IMR-90 (cell line): ENCODE measurements at regions not wholly inside any gene's neighbourhood (a gene's known extent, or its start where the extent isn't known, plus 50 kb on each side); places are given as distances from the start of the nearest gene placed in this dataset.
"Not testable (repeated sequence)": the region's sequence is repeated elsewhere in the genome, so short reads cannot be mapped to it uniquely, and the experiment has no call there.

Source experiments
- ATAC-seq: fragments of 200-7000 bp; cut with Tn5 transposase; 2 replicates; pipeline ENCODE4 v1.9.1; 2020; ENCODE audit warnings: low read depth, mild to moderate bottlenecking, moderate library complexity
- BruUV-seq: library from RNA; stranded (reverse); fragments of 400-500 nt; replicated peaks from 2 replicates; lab custom pipeline; 2021; lab: Mats Ljungman, UMichigan
- CTCF ChIA-PET: fragments of 300-600 bp; formaldehyde crosslinking; extraction: SDS; loops from one replicate; lab custom pipeline; 2021; ENCODE audit warnings: antibody characterized with exemption; lab: Yijun Ruan, JAX
- POLR2A ChIA-PET: fragments of 300-600 bp; sonication (Branson Sonifier 250); formaldehyde crosslinking; loops from one replicate; lab custom pipeline; 2022; ENCODE audit warnings: antibody characterized with exemption; ENCODE audit not compliant: unreplicated experiment; lab: Charles Lee
- DNase-seq: peaks from one replicate; pipeline ENCODE4 v3.0.0; 2013
- H2AFZ ChIP-seq: replicated peaks from 2 replicates; pipeline ENCODE3; 2013; ENCODE audit warnings: low read length, mild to moderate bottlenecking; ENCODE audit not compliant: poor library complexity
- H2AK5ac ChIP-seq: 2 replicates; pipeline ENCODE4 v1.6.1; 2013; ENCODE audit warnings: low read depth, low read length, inconsistent platforms
- H2AK9ac ChIP-seq: replicated peaks from 2 replicates; pipeline ENCODE3; 2013; ENCODE audit warnings: mild to moderate bottlenecking, low read depth, low read length, moderate library complexity; ENCODE audit not compliant: poor library complexity
- H2BK120ac ChIP-seq: 2 replicates; pipeline ENCODE4 v1.6.1; 2013; ENCODE audit warnings: low read depth, low read length, inconsistent platforms
- H2BK15ac ChIP-seq: 3 replicates; pipeline ENCODE4 v1.6.1; 2013; ENCODE audit warnings: low read depth, low read length, inconsistent platforms
- H2BK20ac ChIP-seq: 2 replicates; pipeline ENCODE4 v1.6.1; 2013; ENCODE audit warnings: low read depth, mild to moderate bottlenecking, inconsistent platforms, low read length, moderate library complexity
- H2BK5ac ChIP-seq: 2 replicates; pipeline ENCODE4 v1.6.1; 2013; ENCODE audit warnings: mild to moderate bottlenecking, low read depth, low read length, inconsistent platforms; ENCODE audit not compliant: poor library complexity, severe bottlenecking
- H3K14ac ChIP-seq: replicated peaks from 2 replicates; pipeline ENCODE4 v1.6.1; 2013; ENCODE audit warnings: low read depth, low read length, inconsistent platforms
- H3K18ac ChIP-seq: 2 replicates; pipeline ENCODE4 v1.6.1; 2013; ENCODE audit warnings: low read depth, low read length, control low read depth
- H3K23ac ChIP-seq: 2 replicates; pipeline ENCODE4 v1.6.1; 2013; ENCODE audit warnings: low read depth, low read length, inconsistent platforms
- H3K27ac ChIP-seq: 2 replicates; pipeline ENCODE4 v1.5.1; 2013; ENCODE audit warnings: mild to moderate bottlenecking, control low read depth, low read length; ENCODE audit not compliant: insufficient read depth
- H3K27me3 ChIP-seq: 2 replicates; pipeline ENCODE4 v1.6.1; 2013; ENCODE audit warnings: low read length; ENCODE audit not compliant: control insufficient read depth, insufficient read depth
- H3K36me3 ChIP-seq: 2 replicates; pipeline ENCODE4 v1.6.1; 2013; ENCODE audit warnings: low read length, mixed read lengths; ENCODE audit not compliant: control insufficient read depth, insufficient read depth
- H3K4ac ChIP-seq: 2 replicates; pipeline ENCODE4 v1.6.1; 2013; ENCODE audit warnings: low read depth, low read length, inconsistent platforms
- H3K4me1 ChIP-seq: 2 replicates; pipeline ENCODE4 v1.6.1; 2013; ENCODE audit warnings: low read length, mixed read lengths; ENCODE audit not compliant: control insufficient read depth, insufficient read depth
- H3K4me2 ChIP-seq: 2 replicates; pipeline ENCODE4 v1.6.1; 2013; ENCODE audit warnings: low read depth, mild to moderate bottlenecking, control low read depth, low read length, moderate library complexity
- H3K4me3 ChIP-seq: 2 replicates; pipeline ENCODE4 v1.5.1; 2013; ENCODE audit warnings: low read depth, mild to moderate bottlenecking, control low read depth, low read length, moderate library complexity; ENCODE audit not compliant: insufficient read depth
- H3K56ac ChIP-seq: 2 replicates; pipeline ENCODE4 v1.6.1; 2013; ENCODE audit warnings: low read length, inconsistent platforms; ENCODE audit not compliant: insufficient read depth; ENCODE audit errors: extremely low read depth
- H3K79me1 ChIP-seq, 2 experiments: 2 replicates each; pipeline ENCODE4 v1.6.1; 2013; ENCODE audit warnings: low read length in 2 of 2, inconsistent platforms in 1 of 2, low read depth in 1 of 2
- H3K9ac ChIP-seq: 2 replicates; pipeline ENCODE4 v1.6.1; 2013; ENCODE audit warnings: low read depth, low read length, control low read depth
- H3K9me1 ChIP-seq: 2 replicates; pipeline ENCODE4 v1.6.1; 2013; ENCODE audit warnings: low read length, inconsistent platforms; ENCODE audit not compliant: insufficient read depth
- H3K9me3 ChIP-seq: 2 replicates; pipeline ENCODE4 v1.6.1; 2013; ENCODE audit warnings: low read length; ENCODE audit not compliant: control insufficient read depth, insufficient read depth
- H4K20me1 ChIP-seq: 2 replicates; pipeline ENCODE4 v1.6.1; 2013; ENCODE audit warnings: low read length, inconsistent platforms; ENCODE audit not compliant: insufficient read depth
- H4K5ac ChIP-seq: 2 replicates; pipeline ENCODE4 v1.6.1; 2013; ENCODE audit warnings: mild to moderate bottlenecking, low read depth, low read length, control low read depth
- H4K8ac ChIP-seq, 2 experiments: 2 replicates each; pipeline ENCODE4 v1.6.1; 2013; ENCODE audit warnings: low read depth in 2 of 2, low read length in 2 of 2, control low read depth in 1 of 2, inconsistent platforms in 1 of 2
- H4K91ac ChIP-seq: 2 replicates; pipeline ENCODE4 v1.6.1; 2013; ENCODE audit warnings: low read depth, low read length, inconsistent platforms; ENCODE audit not compliant: insufficient read depth
- WGBS, 2 experiments: methylation state at CpG; one replicate each; pipeline versions ENCODE4 v1.1.5 to v1.1.7; 2013; ENCODE audit warnings: missing lambda C conversion rate in 2 of 2; ENCODE audit not compliant: insufficient read length in 1 of 2; ENCODE audit errors: extremely low coverage in 2 of 2; 5-methylcytosine and 5-hydroxymethylcytosine counted together
- dilution Hi-C: fragments of 300-500 bp; cut with HindIII; formaldehyde crosslinking; loops from one replicate; pipeline ENCODE4 v1.14.3; 2018; ENCODE audit warnings: low sequenced_read_pairs; ENCODE audit not compliant: unreplicated experiment
- in situ Hi-C: fragments of 300-500 bp; cut with MboI; formaldehyde crosslinking; loops from 3 replicates; pipeline ENCODE4 v1.14.3; 2019; ENCODE audit warnings: low sequenced_read_pairs, inconsistent platforms, mixed read lengths
- intact Hi-C: fragments of 100-400 bp; cut with micrococcal nuclease; formaldehyde crosslinking; loops from 2 replicates; pipeline ENCODE4 v1.10.0; 2022

DNA sequence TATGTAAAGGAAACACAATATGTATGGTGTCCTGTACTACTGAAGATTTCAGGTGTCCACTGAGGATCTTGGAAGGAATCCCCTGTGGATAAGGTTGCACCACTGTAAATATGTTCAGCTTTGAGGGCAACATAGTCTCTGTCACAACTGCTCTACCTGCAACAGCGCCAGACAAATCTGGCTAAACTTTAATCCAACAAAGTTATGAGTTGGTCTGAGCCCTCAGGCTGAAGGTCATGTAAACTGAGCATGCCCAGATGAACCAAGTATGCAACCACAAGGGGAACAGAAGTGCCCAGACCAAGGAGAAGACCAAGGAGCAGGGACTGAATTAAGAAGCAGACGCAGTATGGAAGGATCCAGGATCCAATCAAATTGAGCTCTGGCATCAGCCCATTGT, 135.0 kb upstream of the ZNF658 start:
- H2AK9ac ChIP-seq, H3K9ac ChIP-seq, H3K56ac ChIP-seq, intact Hi-C loops, H3K4me2 ChIP-seq, DNase-seq, H4K8ac ChIP-seq, H3K4me1 ChIP-seq, H3K14ac ChIP-seq, H3K9me3 ChIP-seq, H3K18ac ChIP-seq, CTCF ChIA-PET, H3K23ac ChIP-seq, H3K27ac ChIP-seq, H2BK120ac ChIP-seq, H3K9me1 ChIP-seq, H2AK5ac ChIP-seq, H2AFZ ChIP-seq, ATAC-seq, POLR2A ChIA-PET, in situ Hi-C loops, H3K36me3 ChIP-seq, H4K91ac ChIP-seq, H2BK15ac ChIP-seq, H4K5ac ChIP-seq, H3K4me3 ChIP-seq, H3K27me3 ChIP-seq, H2BK5ac ChIP-seq, H3K79me1 ChIP-seq, BruUV-seq, dilution Hi-C loops, H3K4ac ChIP-seq, H2BK20ac ChIP-seq, H4K20me1 ChIP-seq: not testable (repeated sequence)
- no CpG with 5 or more reads among the region's 2 CpGs for WGBS, 2 experiments

DNA sequence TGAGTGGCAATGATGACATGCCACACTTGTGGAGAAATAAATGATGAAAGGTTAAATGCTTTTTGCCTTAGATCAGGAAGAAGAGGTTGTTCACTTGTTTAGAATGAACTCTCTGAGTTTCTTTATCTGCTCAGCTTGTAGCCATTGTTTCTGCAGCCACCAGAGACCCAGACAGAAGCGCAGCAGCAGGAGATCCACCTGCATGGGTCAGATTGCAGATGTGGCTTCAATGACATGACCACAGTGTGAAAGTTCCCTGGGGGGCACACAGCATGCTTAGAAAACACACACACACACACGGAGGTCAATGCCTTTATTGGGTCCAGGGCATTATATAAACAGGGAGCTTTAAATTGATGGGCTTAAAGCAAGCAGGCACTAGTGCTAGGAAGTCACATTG, 129.0 kb upstream of the ZNF658 start:
- H4K20me1 ChIP-seq, POLR2A ChIA-PET, DNase-seq, H3K4ac ChIP-seq, H4K8ac ChIP-seq, H3K36me3 ChIP-seq, H3K23ac ChIP-seq, H3K9me3 ChIP-seq, BruUV-seq, H3K4me1 ChIP-seq, H3K9ac ChIP-seq, H4K91ac ChIP-seq, H2BK5ac ChIP-seq, H3K56ac ChIP-seq, CTCF ChIA-PET, dilution Hi-C loops, H3K79me1 ChIP-seq, H4K5ac ChIP-seq, H3K4me3 ChIP-seq, H2BK15ac ChIP-seq, H2BK120ac ChIP-seq, H2BK20ac ChIP-seq, H2AK9ac ChIP-seq, H2AK5ac ChIP-seq, H3K9me1 ChIP-seq, ATAC-seq, H3K14ac ChIP-seq, H3K18ac ChIP-seq, H3K27ac ChIP-seq, H3K4me2 ChIP-seq, in situ Hi-C loops, intact Hi-C loops, H2AFZ ChIP-seq, H3K27me3 ChIP-seq: not testable (repeated sequence)
- no CpG with 5 or more reads among the region's 2 CpGs for WGBS, 2 experiments
